D721Med (cell line): ENCODE measurements at regions not wholly inside any gene's neighbourhood (a gene's known extent, or its start where the extent isn't known, plus 50 kb on each side); places are given as distances from the start of the nearest gene placed in this dataset.

Experiments used
- DNase-seq: peaks from one replicate; pipeline ENCODE4 v3.0.0; 2011; ENCODE audit warnings: low spot score; ENCODE audit not compliant: insufficient read length
- FAIRE-seq: peaks from 2 replicates; lab custom pipeline; 2011; peaks lifted over from hg19 to GRCh38; lab: Jason Lieb, UNC
- CTCF ChIP-seq: IDR thresholded peaks from 2 replicates; pipeline ENCODE4 v1.5.1; 2012; ENCODE audit warnings: mild to moderate bottlenecking, control low read depth; ENCODE audit not compliant: insufficient read depth; ENCODE audit errors: missing control alignments

- FAIRE-seq (no peak), DNase-seq (no peak)
- no peak for TF ChIP-seq CTCF
These were observed 50.3 kb upstream of the FNDC1 start for GRCh38 chr6:159118924-159119323.

GRCh38 chr6:159117563-159117962 is 51.6 kb upstream of the FNDC1 start:
- DNase-seq: no peak
- no peak for TF ChIP-seq CTCF
- no peak for FAIRE-seq

DNA sequence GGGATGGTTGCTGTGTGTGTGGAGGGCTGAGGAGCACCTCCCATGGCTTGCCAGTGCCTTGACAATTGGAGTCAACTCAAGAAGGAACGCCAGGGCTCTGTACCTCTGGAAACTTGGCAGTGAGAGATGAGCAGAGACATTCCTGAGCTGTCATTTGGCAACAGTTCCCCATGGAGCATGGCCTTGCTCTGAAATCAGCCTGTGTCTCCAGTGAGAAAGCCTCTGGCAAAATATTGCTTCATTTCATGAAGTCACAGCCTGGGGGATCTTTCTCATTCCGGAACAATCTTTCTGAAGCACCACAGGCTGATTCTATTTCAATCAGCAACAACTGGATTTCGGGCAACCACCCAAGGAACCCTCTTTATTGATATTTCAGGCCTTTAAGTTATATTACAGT is 52.2 kb upstream of the FNDC1 start:
- no peak for TF ChIP-seq CTCF
- DNase-seq (no peak), FAIRE-seq (no peak)

GRCh38 chr6:159116343-159116742 is 52.9 kb upstream of the FNDC1 start:
- TF ChIP-seq CTCF: no peak
- no peak for FAIRE-seq
- DNase-seq: no peak

- DNase-seq (no peak), FAIRE-seq (no peak)
- TF ChIP-seq CTCF: no peak
These were observed 54.6 kb upstream of the FNDC1 start for GRCh38 chr6:159114569-159114968.

DNA sequence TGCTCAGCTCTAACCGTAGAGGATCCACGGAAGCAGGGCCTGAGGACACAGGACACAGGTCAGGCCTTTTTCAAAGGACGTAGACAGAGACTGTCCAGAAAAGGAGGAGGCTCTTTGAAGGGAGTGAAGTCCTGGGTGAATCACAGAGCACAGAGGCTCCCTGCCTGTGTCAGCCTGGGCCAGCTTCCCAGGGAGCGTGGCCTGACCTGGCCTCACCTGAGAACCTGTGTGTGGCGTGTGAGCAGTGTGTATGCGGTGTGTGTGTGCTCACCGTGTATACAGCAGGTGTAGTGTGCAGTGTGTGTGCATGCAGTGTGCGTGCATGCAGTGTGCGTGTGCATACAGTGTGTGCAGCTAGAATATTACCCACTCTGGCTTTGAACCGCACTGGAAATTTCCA is 56.0 kb upstream of the FNDC1 start:
- no peak for FAIRE-seq
- DNase-seq: no peak
- no peak for TF ChIP-seq CTCF

DNA sequence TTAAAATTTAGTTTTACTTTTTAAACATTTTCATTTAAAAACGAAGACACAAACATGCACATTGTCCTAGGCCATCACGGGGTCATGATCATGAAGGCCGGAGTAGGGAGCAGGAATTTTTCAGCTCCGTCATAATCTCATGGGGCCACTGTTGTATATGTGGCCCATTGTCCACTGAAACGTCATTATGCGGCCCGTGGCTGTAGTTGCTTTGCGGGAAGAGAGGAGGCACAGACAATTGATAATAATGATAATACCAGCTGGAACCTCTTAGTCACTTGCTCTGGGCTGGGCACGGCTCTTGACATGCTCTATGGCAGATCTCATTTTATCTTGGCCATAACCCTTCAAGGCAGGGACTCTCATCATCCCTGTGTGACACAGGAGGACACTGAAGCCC is 56.5 kb upstream of the FNDC1 start:
- FAIRE-seq (no peak), DNase-seq (no peak)
- no peak for TF ChIP-seq CTCF
